ENCODE measurements at regions not wholly inside any gene's neighbourhood (a gene's known extent, or its start where the extent isn't known, plus 50 kb on each side); places are given as distances from the start of the nearest gene placed in this dataset.
"Not testable (repeated sequence)": the region's sequence is repeated elsewhere in the genome, so short reads cannot be mapped to it uniquely, and the experiment has no call there.

- DNase-seq, result no peak
These were observed 128.2 kb upstream of the SLC44A1 start for GRCh38 chr9:105116052-105116868.

- no peak for DNase-seq
These were observed 127.2 kb upstream of the SLC44A1 start for GRCh38 chr9:105117234-105117633.

GRCh38 chr9:105118636-105119035 is 125.8 kb upstream of the SLC44A1 start:
- no peak for DNase-seq

DNA sequence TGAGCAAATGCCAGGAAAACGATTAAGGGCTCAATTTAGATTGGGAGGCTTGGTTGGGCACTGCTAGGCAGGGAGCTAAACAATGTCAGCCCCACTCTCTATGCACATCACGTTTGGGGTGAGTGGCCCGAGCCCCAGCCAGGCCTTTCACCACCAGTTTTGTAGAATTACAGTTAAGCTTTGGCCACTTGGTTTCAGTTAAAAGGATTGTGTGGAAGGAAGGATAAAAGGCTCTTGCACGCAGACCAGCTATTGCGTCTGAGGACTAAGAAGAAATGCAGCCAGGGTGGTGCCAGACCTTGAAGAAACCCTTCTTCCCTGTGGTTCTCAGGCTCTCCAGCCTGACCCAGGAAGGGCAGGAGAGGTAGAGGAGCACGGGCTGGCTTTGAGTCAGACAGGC is 125.3 kb upstream of the SLC44A1 start:
- DNase-seq, result no peak

- no peak for DNase-seq
These were observed 122.5 kb upstream of the SLC44A1 start for GRCh38 chr9:105121861-105122430.

DNA sequence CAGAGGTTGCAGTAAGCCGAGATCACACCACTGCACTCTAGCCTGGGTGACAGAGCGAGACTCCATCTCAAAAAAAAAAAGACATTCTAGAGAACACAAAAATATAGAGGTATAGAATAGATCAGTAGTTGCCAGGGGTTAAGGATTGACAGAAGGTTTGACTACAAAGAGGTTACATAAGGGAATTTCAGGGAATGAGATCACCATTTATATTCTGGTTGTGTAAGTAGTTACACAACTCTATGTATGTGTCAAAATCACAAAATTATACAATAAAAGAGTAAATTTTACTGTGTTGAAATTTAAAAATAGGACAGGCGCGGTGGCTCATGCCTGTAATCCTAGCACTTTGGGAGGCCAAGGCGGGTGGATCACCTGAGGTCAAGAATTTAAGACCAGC is 119.9 kb upstream of the SLC44A1 start:
- not testable (repeated sequence) for DNase-seq

DNA sequence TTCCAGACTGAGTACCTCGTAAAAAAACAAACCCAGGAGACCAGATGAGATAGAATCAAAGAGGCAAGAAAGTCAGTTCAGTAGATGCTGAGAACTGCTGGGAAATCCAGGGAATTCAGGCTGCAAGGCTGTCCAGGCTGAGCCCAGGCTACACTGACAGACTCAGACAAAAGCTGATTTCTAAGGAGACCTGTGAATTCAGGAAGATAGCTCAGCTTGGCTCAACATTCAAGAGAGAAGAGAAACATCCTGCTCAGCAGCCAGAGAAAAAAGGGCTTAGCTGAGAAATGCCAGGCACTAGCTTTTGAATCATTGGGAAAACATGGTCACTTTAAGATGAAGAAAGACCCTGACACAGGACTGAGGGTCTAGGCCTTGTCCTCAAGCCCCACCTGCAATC is 118.2 kb upstream of the SLC44A1 start:
- no peak for DNase-seq

- DNase-seq, result peak; percentile 80
These were observed 116.6 kb upstream of the SLC44A1 start for GRCh38 chr9:105127863-105128220.

DNA sequence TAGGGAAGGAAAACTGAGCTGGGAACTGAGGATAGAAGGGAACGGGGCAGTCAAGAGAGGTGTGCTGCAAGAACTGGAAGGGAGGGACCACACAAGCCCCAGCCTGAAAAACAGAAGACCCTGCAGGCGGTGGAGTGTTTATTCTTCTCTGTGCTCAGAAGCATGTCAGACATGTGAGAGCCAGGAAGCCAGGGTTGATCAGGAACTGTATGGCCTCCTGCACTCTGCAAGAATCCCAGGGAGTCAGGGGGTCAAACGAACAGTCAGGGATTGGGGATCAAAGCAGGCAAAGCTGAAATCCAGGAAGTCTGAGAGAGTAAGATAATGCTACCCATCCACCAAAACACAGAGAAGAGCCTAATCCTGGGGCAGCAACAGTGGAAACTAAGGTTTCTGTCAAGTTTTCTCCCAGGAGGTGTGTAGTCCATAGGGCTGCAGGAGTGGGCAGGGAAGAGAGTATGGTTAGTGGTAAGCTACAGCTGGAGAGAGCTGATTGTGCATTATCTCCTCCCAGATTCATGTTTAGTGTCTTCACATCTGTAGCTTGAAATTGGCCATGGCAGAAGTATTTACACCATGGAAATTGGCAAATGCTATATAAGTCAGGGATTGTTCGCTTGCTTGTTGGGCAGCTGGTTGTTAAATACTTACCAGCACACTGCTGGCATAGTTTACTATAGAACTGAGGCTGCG is 115.4 kb upstream of the SLC44A1 start:
- DNase-seq, result no peak

DNA sequence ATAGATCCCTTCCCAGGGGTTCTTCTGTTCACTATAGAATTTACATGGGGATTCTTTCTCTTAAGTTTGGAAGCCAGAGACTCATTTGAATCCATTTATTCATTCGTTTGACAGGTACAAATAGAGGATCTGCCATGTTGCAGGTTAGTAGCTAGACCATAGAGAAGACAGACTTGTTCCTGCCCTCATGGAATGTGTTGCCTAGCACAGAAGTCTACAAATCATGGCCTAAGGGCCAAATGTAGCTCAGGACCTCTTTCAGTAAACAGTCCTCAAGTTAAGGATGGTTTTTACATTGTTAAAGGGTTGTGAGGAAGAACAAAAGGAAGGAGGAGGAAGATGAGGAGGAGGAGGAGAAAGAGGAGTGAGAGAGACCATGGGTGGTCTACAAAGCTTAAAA is 114.7 kb upstream of the SLC44A1 start:
- DNase-seq, result no peak

- no peak for DNase-seq
These were observed 112.5 kb upstream of the SLC44A1 start for GRCh38 chr9:105131981-105132380.

- no peak for DNase-seq
These were observed 111.8 kb upstream of the SLC44A1 start for GRCh38 chr9:105132606-105133005.

DNA sequence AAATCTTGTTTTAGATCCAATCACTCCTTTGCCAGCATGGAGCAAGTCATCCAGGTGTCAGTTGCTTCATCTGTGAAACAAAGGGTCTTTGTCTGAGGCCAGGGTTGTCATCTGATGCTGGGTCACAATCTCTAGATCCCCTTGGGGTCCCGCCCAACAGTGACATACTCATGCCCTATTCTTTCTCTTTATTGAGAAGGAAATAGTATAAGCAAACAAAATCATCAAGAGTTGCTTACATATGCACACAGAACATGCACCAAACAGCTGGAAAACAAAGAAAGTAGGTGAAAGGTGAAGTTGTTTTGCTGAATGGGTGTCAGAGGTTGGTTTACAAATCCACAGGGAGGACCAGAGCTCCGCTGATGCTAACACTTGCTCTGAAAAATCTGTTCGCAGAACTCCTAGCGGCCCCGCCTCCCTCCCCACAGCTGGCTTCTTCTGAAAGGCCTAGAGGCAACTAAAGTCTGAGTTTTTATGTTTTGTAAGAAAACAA is 106.1 kb upstream of the SLC44A1 start:
- DNase-seq, result no peak

GRCh38 chr9:105141146-105141975 is 103.1 kb upstream of the SLC44A1 start:
- no peak for DNase-seq

GRCh38 chr9:105141976-105142250 is 102.5 kb upstream of the SLC44A1 start:
- DNase-seq, result no peak

GRCh38 chr9:105142406-105143135 is 101.9 kb upstream of the SLC44A1 start:
- DNase-seq, result no peak

DNA sequence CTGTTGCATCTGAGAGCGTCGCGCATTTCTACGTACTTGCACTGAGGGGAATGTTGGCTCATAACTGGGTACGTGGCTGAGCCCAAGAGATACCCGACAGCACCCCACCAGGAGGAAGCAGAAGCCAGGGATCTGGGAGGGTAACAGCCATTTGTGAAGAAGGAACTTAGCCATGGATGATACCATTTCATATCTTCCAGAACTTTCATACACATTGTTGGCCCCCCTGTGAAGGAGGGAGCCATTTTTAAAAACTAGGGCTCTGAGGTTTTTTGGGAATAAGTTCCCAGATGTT is 101.4 kb upstream of the SLC44A1 start:
- DNase-seq, result no peak

DNA sequence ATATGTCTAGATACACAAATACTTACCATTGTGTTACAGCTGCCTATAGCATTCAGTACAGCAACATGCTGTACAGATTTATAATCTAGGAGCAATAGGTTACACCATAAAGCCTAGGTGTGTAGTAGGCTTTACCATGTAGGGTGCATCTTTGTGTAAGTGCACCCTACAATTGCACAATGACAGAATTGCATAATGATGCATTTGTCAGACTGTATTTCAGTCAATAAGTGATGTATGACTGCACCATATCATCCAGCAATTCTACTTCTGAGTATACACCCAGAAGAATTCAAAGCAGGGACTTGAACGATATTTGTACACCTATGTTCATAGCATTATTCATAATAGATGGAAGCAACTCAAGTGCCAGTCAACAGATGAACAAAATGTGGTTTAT is 100.4 kb upstream of the SLC44A1 start:
- no peak for DNase-seq

DNA sequence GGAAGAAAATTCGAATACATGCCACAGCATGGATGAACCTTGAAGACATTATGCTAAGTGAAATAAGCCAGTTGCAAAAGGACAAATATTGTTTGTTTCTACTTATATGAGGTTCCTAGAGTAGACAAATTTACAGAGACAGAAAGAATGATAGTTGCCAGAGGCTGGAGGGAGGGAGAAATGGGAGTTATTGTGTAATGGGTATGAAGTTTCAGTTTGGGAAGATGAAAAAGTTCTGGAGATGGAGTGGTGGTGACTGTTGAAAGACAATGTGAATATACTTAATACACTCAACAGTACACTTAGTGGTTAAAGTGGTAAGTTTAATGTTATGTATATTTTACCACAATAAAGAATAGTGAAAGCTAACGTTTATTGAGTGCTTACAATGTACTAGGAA is 99.6 kb upstream of the SLC44A1 start:
- no peak for DNase-seq

DNA sequence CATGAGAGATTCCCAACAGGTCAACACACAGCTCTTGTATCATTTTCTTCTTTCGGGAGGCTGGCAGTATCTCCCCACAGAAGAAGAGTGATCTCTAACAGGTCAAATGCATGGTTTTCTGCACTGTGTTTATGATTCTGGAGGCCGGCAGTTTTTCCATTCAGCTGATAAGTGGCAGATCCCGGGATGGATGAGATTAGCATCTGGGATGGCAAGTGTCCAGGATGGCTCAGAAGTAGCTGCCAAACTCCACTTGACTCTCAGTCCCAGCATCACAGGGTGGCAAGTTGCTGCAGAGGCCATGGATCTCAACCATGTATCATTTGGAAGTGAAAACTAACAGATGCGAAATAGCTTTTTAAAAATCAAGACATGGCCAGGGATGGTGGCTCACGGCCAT is 97.8 kb upstream of the SLC44A1 start:
- no peak for DNase-seq

- DNase-seq, result no peak
These were observed 97.2 kb upstream of the SLC44A1 start for GRCh38 chr9:105147110-105147871.

DNA sequence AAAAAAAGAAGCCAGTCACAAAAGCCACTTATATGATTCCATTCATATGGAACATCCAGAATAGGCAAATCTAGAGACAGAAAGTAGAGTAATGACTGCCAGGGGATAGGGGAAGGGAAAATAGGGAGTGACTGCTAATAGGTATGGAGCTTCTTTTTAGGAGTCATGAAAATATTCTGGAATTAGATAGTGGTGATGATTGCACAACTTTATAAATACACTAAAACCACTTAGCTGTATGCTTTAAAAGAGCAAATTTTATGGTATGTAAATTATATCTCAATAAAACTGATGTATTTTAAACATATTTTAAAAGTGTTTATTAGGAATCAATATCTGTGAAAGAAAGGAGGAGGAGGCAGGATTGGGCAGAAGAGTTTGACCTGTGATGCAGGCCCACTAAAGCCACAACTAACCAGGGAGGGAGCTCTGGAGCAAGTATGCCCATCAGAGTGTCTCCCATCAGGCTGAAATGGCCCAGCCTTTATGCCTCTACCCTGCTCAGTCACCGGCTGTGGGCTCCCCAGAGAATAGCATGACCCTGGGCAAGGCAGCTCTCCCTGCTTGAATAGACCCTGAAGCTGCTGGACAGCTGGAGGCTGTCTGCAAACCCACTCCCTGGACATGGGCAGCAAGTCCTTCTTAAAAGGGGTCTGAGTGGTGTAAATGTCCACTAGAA is 96.0 kb upstream of the SLC44A1 start:
- DNase-seq, result no peak

All from GDM1 (cell line).